ENCODE measurements at regions not wholly inside any gene's neighbourhood (a gene's known extent, or its start where the extent isn't known, plus 50 kb on each side); places are given as distances from the start of the nearest gene placed in this dataset.

DNA sequence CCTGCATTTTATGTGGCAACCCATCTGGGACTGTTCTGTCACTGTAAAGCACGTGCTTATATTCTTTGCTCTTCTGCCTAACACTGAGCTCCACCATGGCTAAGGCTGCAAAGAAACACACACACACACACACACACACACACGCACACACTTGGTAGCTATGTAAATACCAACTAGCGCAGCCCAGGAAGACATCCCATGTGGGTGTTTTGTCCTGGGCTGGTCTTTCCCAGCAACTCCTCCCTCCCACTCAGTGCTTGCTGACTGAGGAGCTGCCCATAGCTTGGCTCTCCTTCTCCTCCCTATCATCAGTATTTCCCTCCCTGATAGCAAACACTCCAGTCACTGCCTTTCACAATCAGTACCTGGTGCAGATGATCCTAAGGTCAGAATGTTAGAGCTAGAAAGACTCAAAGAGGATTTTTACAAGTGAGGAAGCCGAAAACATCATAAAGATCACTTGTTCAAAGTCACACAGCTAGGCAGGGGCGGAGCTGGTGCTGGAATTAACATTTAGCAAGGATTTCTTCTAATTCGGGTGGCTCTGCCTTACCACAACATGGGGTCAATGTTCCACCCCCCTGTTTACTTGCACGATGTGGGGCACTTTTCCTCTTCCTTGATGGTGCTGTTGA lies 377.1 kb upstream of the TBL1XR1 start:
- no peak for DNase-seq (ENCODE audit: low spot score in 2 of 2)
- intact Hi-C loops (cut with DNase I; ENCODE audit: low total_unique reads): no loop called here
- H3K9me3 ChIP-seq: no peaks in the 10 kb centered on the region
- no peaks in the 10 kb centered on the region for H3K4me1 ChIP-seq
- TF ChIP-seq POLR2AphosphoS5 (IDR thresholded peaks at IDR 0.05): no peak
- H3K27me3 ChIP-seq: no peaks in the 10 kb centered on the region
- no peak overlapping the region for H3K4me3 ChIP-seq
- H3K36me3 ChIP-seq: no peaks in the 10 kb centered on the region
- no peak overlapping the region for H3K27ac ChIP-seq

DNA sequence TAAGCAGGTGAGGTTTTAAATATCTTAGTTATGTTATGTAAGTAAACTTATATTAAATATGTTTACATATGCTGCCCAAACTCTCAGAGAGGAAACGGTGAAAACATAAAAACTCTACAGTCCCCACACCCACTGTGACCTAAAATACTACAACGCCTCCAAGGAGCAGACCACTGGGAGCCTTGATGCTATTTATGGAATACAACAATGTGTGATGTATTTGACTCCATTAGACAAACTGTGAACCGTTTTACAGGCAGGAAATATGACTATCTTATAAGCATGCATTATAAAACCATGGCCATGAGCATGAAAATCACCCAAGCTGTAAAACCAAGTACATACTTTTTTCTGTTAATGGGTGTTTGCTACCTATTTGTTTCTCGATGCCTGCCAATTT lies 379.5 kb upstream of the TBL1XR1 start:
- H3K36me3 ChIP-seq: no peaks in the 10 kb centered on the region
- no peak for DNase-seq (ENCODE audit: low spot score in 2 of 2)
- H3K4me1 ChIP-seq: no peaks in the 10 kb centered on the region
- H3K4me3 ChIP-seq: no peak overlapping the region
- no peak overlapping the region for H3K27ac ChIP-seq
- H3K9me3 ChIP-seq: no peaks in the 10 kb centered on the region
- TF ChIP-seq POLR2AphosphoS5 (IDR thresholded peaks at IDR 0.05) (no peak), POLR2A (IDR thresholded peaks at IDR 0.05) (no peak)
- TF ChIP-seq, protein P1, sequence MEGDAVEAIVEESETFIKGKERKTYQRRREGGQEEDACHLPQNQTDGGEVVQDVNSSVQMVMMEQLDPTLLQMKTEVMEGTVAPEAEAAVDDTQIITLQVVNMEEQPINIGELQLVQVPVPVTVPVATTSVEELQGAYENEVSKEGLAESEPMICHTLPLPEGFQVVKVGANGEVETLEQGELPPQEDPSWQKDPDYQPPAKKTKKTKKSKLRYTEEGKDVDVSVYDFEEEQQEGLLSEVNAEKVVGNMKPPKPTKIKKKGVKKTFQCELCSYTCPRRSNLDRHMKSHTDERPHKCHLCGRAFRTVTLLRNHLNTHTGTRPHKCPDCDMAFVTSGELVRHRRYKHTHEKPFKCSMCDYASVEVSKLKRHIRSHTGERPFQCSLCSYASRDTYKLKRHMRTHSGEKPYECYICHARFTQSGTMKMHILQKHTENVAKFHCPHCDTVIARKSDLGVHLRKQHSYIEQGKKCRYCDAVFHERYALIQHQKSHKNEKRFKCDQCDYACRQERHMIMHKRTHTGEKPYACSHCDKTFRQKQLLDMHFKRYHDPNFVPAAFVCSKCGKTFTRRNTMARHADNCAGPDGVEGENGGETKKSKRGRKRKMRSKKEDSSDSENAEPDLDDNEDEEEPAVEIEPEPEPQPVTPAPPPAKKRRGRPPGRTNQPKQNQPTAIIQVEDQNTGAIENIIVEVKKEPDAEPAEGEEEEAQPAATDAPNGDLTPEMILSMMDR (IDR thresholded peaks at IDR 0.05): no peak
- no peaks in the 10 kb centered on the region for H3K27me3 ChIP-seq
- intact Hi-C loops (cut with DNase I; ENCODE audit: low total_unique reads): no loop called here

DNA sequence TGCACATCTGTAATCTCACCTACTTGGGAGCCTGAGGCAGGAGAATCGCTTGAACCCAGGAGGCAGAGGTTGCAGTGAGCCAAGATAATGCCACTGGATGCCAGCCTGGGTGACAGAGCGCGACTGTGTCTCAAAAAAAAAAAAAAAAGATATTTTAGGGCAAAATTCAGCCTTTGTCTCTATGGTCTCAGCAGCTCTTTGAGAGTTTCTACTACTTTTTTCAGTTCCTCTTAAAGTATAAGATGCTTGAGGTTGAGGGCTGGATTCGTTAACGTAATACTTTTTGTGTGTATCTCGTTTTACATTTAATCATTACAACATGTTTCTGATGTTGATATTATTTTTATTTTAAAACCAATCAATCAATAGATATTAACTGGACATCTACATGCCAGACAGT lies 381.2 kb upstream of the TBL1XR1 start:
- Histone ChIP-seq H3K9me3 (no peaks in the 10 kb centered on the region), H3K27me3 (no peaks in the 10 kb centered on the region), H3K27ac (no peak overlapping the region), H3K36me3 (no peaks in the 10 kb centered on the region), H3K4me3 (no peak overlapping the region), H3K4me1 (no peaks in the 10 kb centered on the region)
- intact Hi-C loops (cut with DNase I; ENCODE audit: low total_unique reads): no loop called here
- TF ChIP-seq, protein P1 (IDR thresholded peaks at IDR 0.05): no peak
- no peak for TF ChIP-seq POLR2AphosphoS5 (IDR thresholded peaks at IDR 0.05)
- TF ChIP-seq POLR2A (IDR thresholded peaks at IDR 0.05): no peak
- no peak for DNase-seq (ENCODE audit: low spot score in 2 of 2)

DNA sequence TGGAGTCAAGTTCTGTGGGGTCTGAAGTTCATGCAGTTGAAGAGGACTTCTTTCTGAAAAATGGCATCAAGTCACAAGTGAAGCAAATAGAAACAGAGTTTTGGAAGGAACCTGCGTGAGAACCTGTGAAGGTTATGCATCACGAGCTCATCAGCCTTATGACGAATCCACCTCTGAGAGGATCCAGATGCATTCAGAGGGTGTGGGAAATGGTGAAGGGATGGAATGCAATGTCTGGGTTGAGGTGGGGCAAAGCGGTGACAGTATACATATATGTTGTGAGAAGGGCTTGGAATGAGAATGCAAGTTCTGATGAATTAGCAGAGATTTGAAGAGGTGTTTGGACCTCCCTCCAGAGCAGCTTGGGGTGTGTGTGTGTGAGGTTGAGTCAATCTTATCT lies 382.1 kb upstream of the TBL1XR1 start:
- Histone ChIP-seq H3K27me3 (no peaks in the 10 kb centered on the region), H3K4me1 (no peaks in the 10 kb centered on the region), H3K4me3 (no peak overlapping the region), H3K9me3 (no peaks in the 10 kb centered on the region), H3K36me3 (no peaks in the 10 kb centered on the region), H3K27ac (no peak overlapping the region)
- TF ChIP-seq POLR2A (IDR thresholded peaks at IDR 0.05) (no peak), POLR2AphosphoS5 (IDR thresholded peaks at IDR 0.05) (no peak)
- TF ChIP-seq, protein P1 (IDR thresholded peaks at IDR 0.05): no peak
- intact Hi-C loops (cut with DNase I; ENCODE audit: low total_unique reads): no loop called here
- DNase-seq (ENCODE audit: low spot score in 2 of 2): no peak

DNA sequence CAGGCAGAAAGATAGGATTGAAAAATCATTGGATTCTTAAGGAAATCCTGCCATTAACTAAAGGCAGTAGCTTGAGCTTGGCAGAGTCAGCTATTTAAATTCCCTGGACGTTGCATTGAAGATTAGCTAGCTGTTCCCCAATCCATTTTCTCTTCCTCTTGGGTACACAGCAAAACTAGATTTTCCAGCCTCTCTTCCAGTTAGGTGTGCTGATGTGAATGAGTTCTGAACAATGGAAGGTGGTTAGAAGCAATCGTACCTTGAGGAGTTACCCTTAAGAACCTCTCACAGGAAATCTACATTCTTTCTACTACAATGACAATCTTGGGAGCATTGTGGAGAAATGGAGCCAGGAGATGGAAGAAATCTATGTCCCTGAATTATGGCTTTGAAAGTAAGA lies 383.2 kb upstream of the TBL1XR1 start:
- intact Hi-C loops (cut with DNase I; ENCODE audit: low total_unique reads): no loop called here
- DNase-seq (ENCODE audit: low spot score in 2 of 2): no peak

More for the DNA sequence above, 383.2 kb upstream of the TBL1XR1 start:
- H3K27me3 ChIP-seq: no peaks in the 10 kb centered on the region
- no peak overlapping the region for H3K4me3 ChIP-seq
- no peaks in the 10 kb centered on the region for H3K36me3 ChIP-seq
- TF ChIP-seq POLR2A (IDR thresholded peaks at IDR 0.05) (no peak), POLR2AphosphoS5 (IDR thresholded peaks at IDR 0.05) (no peak)
- TF ChIP-seq, protein P1 (IDR thresholded peaks at IDR 0.05): no peak
- H3K27ac ChIP-seq: no peak overlapping the region
- no peaks in the 10 kb centered on the region for H3K9me3 ChIP-seq
- H3K4me1 ChIP-seq: no peaks in the 10 kb centered on the region

All from breast epithelium (tissue), 4 donors.